ENCODE measurements at regions not wholly inside any gene's neighbourhood (a gene's known extent, or its start where the extent isn't known, plus 50 kb on each side); places are given as distances from the start of the nearest gene placed in this dataset.

DNA sequence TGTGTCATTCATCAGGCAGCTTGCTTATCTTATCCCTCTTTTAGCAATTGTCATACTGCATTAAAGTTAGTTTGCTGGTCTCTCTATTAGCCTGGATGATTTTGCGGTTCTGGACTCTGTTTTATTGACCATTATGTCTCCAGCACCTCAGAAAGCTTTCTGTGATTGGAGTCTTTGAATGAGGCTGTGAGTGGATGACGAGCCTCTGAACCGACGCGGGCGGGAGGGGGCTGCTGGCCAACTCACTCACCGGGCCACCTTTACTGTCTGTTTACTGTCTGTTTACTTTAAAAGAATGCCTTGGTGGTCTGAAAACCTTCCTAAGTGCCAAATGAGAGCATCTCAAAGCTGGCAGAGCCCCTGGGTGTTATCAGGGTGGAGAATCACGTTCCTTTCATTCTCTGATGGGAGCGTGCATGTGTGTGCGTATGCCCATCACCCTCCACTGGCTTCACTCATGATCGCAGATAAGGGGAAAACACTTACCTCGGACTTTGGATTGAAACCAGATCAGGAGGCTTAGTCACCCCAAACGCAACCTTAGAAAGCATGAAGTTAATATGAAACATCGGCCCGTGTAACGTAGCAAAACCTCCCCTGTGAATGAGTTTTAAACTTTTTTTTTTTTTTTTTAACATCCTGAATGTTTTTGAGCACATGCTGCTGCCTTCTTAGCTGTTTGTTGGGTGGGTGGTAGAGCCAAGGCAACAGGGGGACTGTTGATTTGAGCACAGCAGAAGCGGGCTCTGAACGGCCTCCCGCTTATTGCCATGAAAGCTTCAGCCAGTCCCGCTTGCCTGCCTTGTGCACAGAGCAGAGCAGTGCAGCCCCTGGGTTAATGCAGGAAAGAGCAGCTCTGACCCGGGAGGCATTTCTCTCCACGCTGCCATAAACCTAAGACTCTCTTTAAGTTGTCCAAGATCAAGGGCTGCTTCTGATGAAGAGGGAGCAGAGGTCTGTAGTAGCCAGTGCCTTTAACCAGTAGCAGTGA lies 173.6 kb downstream of the GADD45G start:
- H3K27me3 Mint-ChIP-seq: peaks cover 54% of the 10 kb centered on the region
- no peak for DNase-seq (ENCODE audit: low spot score, unreplicated experiment)
- TF ChIP-seq, protein P1, sequence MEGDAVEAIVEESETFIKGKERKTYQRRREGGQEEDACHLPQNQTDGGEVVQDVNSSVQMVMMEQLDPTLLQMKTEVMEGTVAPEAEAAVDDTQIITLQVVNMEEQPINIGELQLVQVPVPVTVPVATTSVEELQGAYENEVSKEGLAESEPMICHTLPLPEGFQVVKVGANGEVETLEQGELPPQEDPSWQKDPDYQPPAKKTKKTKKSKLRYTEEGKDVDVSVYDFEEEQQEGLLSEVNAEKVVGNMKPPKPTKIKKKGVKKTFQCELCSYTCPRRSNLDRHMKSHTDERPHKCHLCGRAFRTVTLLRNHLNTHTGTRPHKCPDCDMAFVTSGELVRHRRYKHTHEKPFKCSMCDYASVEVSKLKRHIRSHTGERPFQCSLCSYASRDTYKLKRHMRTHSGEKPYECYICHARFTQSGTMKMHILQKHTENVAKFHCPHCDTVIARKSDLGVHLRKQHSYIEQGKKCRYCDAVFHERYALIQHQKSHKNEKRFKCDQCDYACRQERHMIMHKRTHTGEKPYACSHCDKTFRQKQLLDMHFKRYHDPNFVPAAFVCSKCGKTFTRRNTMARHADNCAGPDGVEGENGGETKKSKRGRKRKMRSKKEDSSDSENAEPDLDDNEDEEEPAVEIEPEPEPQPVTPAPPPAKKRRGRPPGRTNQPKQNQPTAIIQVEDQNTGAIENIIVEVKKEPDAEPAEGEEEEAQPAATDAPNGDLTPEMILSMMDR (IDR thresholded peaks at IDR 0.05; ENCODE audit: unreplicated experiment): no peak
- H3K27ac Mint-ChIP-seq: no peak overlapping the region
- no peaks in the 10 kb centered on the region for H3K9me3 Mint-ChIP-seq (ENCODE audit: low read depth)
- no peaks in the 10 kb centered on the region for H3K36me3 Mint-ChIP-seq (ENCODE audit: insufficient read depth)
- peaks cover 3% of the 10 kb centered on the region for H3K4me1 Mint-ChIP-seq (ENCODE audit: low read depth)
- no peak overlapping the region for H3K4me3 Mint-ChIP-seq (ENCODE audit: low read depth)

DNA sequence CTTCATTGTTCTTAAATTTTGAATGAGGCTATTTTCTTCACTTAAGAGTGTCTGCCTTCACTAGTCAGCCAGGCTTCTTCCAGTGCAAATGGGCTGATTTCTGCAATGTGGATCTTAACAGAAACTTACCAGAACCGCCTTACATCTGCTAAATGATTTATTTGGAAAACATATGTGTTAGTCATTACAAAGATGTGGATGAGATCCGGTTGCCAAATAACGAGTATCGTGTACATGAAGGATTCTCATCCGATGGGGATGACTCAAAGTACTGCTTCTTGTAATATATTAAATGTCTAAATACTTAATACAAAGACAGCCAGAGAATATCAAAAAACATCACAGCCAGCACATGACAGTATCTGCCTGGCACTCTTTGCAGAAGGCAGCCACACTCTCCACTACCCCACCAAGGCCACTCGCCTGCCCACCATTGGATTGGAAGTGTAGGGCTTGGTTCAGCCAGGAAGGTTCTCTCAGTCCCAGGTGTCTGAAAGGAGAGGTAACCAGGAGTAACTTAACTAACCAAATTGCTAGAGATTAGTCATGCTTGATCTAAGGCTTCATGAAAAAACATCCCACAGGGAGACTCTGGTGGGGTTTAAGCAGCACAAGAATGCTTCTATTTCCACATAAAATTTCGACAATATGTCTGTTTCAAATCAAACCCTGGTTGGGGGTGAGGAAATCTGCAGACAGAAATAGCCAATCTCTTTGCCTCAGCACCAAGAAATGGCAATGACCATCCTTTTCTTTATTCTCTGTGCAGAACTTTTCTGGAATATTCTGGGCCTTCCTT lies 174.8 kb downstream of the GADD45G start:
- H3K4me3 Mint-ChIP-seq (ENCODE audit: low read depth): no peak overlapping the region
- DNase-seq (ENCODE audit: low spot score, unreplicated experiment): no peak
- no peaks in the 10 kb centered on the region for H3K9me3 Mint-ChIP-seq (ENCODE audit: low read depth)
- TF ChIP-seq, protein P1 (IDR thresholded peaks at IDR 0.05; ENCODE audit: unreplicated experiment): no peak
- peaks cover 3% of the 10 kb centered on the region for H3K4me1 Mint-ChIP-seq (ENCODE audit: low read depth)
- H3K27me3 Mint-ChIP-seq: peaks cover 49% of the 10 kb centered on the region
- H3K36me3 Mint-ChIP-seq (ENCODE audit: insufficient read depth): no peaks in the 10 kb centered on the region
- H3K27ac Mint-ChIP-seq: no peak overlapping the region

DNA sequence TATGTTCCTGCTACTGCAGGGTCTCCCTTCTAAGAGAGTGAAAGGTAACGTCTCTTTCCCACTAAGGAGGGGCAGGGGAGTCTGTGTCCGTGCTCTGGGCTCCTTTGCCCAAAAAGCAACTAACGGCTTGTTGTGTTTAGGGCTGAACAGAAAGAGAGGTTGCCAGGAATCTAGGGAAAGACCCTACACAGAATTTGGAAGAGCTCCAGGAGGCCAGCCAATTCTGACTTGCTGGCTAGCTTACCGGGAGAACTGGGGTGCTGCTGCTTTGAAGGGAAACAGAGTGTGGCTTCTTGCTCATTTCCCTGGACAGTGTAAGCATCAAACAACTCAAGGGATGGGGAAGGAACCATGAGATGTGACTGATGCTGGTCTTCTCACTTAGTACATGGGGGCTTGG lies 176.1 kb downstream of the GADD45G start:
- TF ChIP-seq, protein P1 (IDR thresholded peaks at IDR 0.05; ENCODE audit: unreplicated experiment): no peak
- no peaks in the 10 kb centered on the region for H3K36me3 Mint-ChIP-seq (ENCODE audit: insufficient read depth)
- DNase-seq (ENCODE audit: low spot score, unreplicated experiment): no peak
- H3K4me1 Mint-ChIP-seq (ENCODE audit: low read depth): peaks cover 3% of the 10 kb centered on the region
- no peaks in the 10 kb centered on the region for H3K9me3 Mint-ChIP-seq (ENCODE audit: low read depth)
- peaks cover 50% of the 10 kb centered on the region for H3K27me3 Mint-ChIP-seq
- H3K27ac Mint-ChIP-seq: no peak overlapping the region
- H3K4me3 Mint-ChIP-seq (ENCODE audit: low read depth): no peak overlapping the region

DNA sequence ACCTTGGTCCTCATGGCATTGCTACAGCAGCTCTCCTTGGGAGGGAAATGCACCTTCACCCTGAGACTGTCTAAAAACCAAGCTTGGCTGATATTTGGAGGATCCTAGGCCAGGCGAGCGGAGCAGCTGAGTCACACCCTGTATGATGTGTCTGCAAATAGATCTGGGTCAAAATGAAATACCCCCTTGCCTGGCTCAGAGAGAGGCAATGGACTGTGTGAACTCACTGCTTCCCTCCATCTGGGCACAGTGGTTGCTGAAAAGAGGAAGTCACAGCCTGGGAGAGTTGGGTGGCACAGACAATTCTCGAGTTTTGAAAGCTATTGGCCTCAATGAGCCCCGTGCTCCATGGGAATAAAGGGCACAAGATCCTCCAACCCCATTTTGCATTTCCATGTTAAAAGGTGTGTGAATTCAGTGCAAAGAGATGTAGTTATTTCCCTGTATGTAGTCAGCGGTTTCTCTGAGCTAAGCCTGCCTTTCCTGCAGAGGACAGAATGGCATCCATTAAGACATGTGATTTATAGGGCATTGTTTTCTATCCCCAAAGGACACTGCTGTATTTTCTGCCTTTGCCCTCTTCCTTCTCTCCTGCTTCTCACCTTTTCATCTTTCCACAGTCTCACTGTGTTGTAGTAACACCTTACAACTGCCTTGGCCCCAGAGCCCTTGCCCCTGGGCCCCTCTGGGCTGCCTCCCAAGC lies 177.2 kb downstream of the GADD45G start:
- H3K27ac Mint-ChIP-seq: no peak overlapping the region
- no peaks in the 10 kb centered on the region for H3K36me3 Mint-ChIP-seq (ENCODE audit: insufficient read depth)
- DNase-seq (ENCODE audit: low spot score, unreplicated experiment): no peak
- H3K4me1 Mint-ChIP-seq (ENCODE audit: low read depth): peaks cover 3% of the 10 kb centered on the region
- TF ChIP-seq, protein P1 (IDR thresholded peaks at IDR 0.05; ENCODE audit: unreplicated experiment): no peak
- peaks cover 51% of the 10 kb centered on the region for H3K27me3 Mint-ChIP-seq
- H3K9me3 Mint-ChIP-seq (ENCODE audit: low read depth): no peaks in the 10 kb centered on the region
- H3K4me3 Mint-ChIP-seq (ENCODE audit: low read depth): no peak overlapping the region

DNA sequence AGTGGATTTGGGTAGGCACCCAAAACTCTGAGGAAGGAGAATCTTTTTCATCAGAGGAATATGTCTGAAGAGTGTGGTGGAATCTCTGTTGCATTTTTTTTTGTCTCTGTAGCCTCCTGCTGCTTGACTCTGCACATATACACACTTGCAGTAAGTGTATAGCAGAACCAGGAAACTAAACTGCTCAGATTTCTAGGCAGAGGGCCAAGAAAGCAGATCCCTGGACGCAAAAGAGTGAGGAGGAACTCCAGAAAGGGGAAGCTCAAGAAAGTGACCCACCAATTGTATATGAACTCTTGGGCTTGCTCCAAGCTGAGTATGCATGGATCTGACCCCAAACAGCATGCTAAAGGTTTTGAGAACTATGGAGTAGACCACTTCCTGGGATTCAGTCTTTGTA lies 181.8 kb downstream of the GADD45G start:
- Mint-ChIP-seq H3K4me1 (ENCODE audit: low read depth) (peaks cover 2% of the 10 kb centered on the region), H3K27me3 (peaks cover 29% of the 10 kb centered on the region), H3K4me3 (ENCODE audit: low read depth) (no peak overlapping the region), H3K9me3 (ENCODE audit: low read depth) (no peaks in the 10 kb centered on the region), H3K36me3 (ENCODE audit: insufficient read depth) (no peaks in the 10 kb centered on the region), H3K27ac (no peak overlapping the region)
- TF ChIP-seq, protein P1 (IDR thresholded peaks at IDR 0.05; ENCODE audit: unreplicated experiment): no peak
- no peak for DNase-seq (ENCODE audit: low spot score, unreplicated experiment)
